Liver (tissue), 7 donors: ENCODE measurements at regions not wholly inside any gene's neighbourhood (a gene's known extent, or its start where the extent isn't known, plus 50 kb on each side); places are given as distances from the start of the nearest gene placed in this dataset.

ENCODE experiments used
- DNase-seq: peaks from one replicate; pipeline ENCODE4 v3.0.0-alpha.2; 2017; ENCODE audit warnings: low spot score
- H3K27ac ChIP-seq, 2 donors: one replicate each; pipeline ENCODE4 v1.7.0; 2013; ENCODE audit warnings: inconsistent platforms in 2 of 2, low read length in 2 of 2, control low read depth in 1 of 2, low read depth in 1 of 2, mild to moderate bottlenecking in 1 of 2
- H3K27me3 ChIP-seq, 4 donors: one replicate each; pipeline versions ENCODE4 v1.6.1 to v1.7.0; 2013; ENCODE audit warnings: low read length in 3 of 4, inconsistent platforms in 1 of 4, mild to moderate bottlenecking in 1 of 4, moderate library complexity in 1 of 4; ENCODE audit not compliant: control insufficient read depth in 4 of 4, insufficient read depth in 4 of 4
- H3K36me3 ChIP-seq, 4 donors: one replicate each; pipeline versions ENCODE4 v1.6.1 to v1.7.0; 2013; ENCODE audit warnings: low read length in 3 of 4, mild to moderate bottlenecking in 3 of 4, low read depth in 1 of 4, moderate library complexity in 1 of 4; ENCODE audit not compliant: control insufficient read depth in 4 of 4, insufficient read depth in 3 of 4
- H3K4me1 ChIP-seq, 4 donors: one replicate each; pipeline versions ENCODE4 v1.6.1 to v1.7.0; 2013; ENCODE audit warnings: low read length in 3 of 4, mild to moderate bottlenecking in 3 of 4, moderate library complexity in 1 of 4; ENCODE audit not compliant: control insufficient read depth in 4 of 4, insufficient read depth in 4 of 4
- H3K4me3 ChIP-seq, 3 donors: one replicate each; pipeline versions ENCODE4 v1.6.1 to v1.7.0; 2013; ENCODE audit warnings: low read length in 3 of 3, control low read depth in 1 of 3, low read depth in 1 of 3, mild to moderate bottlenecking in 1 of 3
- H3K9ac ChIP-seq, 2 donors: one replicate each; pipeline ENCODE4 v1.7.0; 2013; ENCODE audit warnings: low read length in 2 of 2, mild to moderate bottlenecking in 2 of 2, moderate library complexity in 2 of 2, control low read depth in 1 of 2, low read depth in 1 of 2
- H3K9me3 ChIP-seq, 4 donors: one replicate each; pipeline versions ENCODE4 v1.6.1 to v1.7.0; 2013; ENCODE audit warnings: low read length in 3 of 4; ENCODE audit not compliant: control insufficient read depth in 4 of 4
- GABPA ChIP-seq, 2 donors: IDR thresholded peaks in 1 of 2; conservative IDR thresholded peaks in 1 of 2; 2 replicates each; pipeline ENCODE4 v1.6.1; 2016; ENCODE audit warnings: antibody characterized with exemption in 2 of 2, mild to moderate bottlenecking in 1 of 2, moderate library complexity in 1 of 2
- HNF4A ChIP-seq, 2 donors: conservative IDR thresholded peaks; 2 replicates each; pipeline ENCODE4 v1.6.1; 2016; ENCODE audit warnings: antibody characterized with exemption in 2 of 2, mild to moderate bottlenecking in 2 of 2
- HNF4G ChIP-seq: IDR thresholded peaks from 2 replicates; pipeline ENCODE4 v1.6.1; 2016; ENCODE audit warnings: antibody characterized with exemption
- NR2F2 ChIP-seq: IDR thresholded peaks from 2 replicates; pipeline ENCODE4 v1.6.1; 2016; ENCODE audit warnings: antibody characterized with exemption
- RAD21 ChIP-seq, 2 donors: IDR thresholded peaks; 2 replicates each; pipeline ENCODE4 v1.6.1; 2016; ENCODE audit warnings: antibody characterized with exemption in 2 of 2, mild to moderate bottlenecking in 2 of 2
- RXRA ChIP-seq, 2 donors: IDR thresholded peaks; 2 replicates each; pipeline ENCODE4 v1.6.1; 2017 to 2018; ENCODE audit warnings: antibody characterized with exemption in 2 of 2, mild to moderate bottlenecking in 1 of 2
- YY1 ChIP-seq: IDR thresholded peaks from 2 replicates; pipeline ENCODE4 v1.6.1; 2016; ENCODE audit warnings: antibody characterized with exemption, mild to moderate bottlenecking
- TF ChIP-seq, protein P1 (sequence below): IDR thresholded peaks from 2 replicates; pipeline ENCODE4 v1.6.1; 2016; ENCODE audit warnings: antibody characterized with exemption, mild to moderate bottlenecking
- TF ChIP-seq, protein P2 (sequence below): IDR thresholded peaks from 2 replicates; pipeline ENCODE4 v1.6.1; 2016; ENCODE audit warnings: antibody characterized with exemption
- TF ChIP-seq, protein P3 (sequence below): fragments of 150-350 bp; IDR thresholded peaks from 2 replicates; pipeline ENCODE4 v1.5.1; 2017; ENCODE audit warnings: improper control_type of control experiment, low read depth, low read length; ENCODE audit not compliant: missing input control
- donor health status: healthy.
- donor health status: healthy.
- donor health status: healthy.
- donor health status: healthy.

DNA sequence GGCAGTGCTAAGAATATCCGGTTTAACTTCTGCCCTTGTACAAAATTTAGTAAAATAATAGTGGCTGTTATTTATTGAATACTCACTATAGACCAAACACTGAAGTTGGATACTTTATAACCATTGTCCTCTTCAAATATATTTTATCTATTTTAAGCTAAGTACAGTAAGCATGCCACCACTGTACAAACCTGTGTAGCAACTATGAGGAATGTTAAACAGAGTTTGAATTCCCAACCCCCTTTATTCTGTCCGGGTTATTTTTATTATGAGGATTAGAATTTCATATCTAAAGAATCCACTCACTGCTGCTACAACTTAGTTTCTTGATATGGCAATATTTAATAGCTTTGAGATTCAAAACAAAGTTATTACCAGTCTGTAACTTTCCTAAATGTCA lies 203.5 kb upstream of the RBMS3 start (continued):
- TF ChIP-seq, protein P1, sequence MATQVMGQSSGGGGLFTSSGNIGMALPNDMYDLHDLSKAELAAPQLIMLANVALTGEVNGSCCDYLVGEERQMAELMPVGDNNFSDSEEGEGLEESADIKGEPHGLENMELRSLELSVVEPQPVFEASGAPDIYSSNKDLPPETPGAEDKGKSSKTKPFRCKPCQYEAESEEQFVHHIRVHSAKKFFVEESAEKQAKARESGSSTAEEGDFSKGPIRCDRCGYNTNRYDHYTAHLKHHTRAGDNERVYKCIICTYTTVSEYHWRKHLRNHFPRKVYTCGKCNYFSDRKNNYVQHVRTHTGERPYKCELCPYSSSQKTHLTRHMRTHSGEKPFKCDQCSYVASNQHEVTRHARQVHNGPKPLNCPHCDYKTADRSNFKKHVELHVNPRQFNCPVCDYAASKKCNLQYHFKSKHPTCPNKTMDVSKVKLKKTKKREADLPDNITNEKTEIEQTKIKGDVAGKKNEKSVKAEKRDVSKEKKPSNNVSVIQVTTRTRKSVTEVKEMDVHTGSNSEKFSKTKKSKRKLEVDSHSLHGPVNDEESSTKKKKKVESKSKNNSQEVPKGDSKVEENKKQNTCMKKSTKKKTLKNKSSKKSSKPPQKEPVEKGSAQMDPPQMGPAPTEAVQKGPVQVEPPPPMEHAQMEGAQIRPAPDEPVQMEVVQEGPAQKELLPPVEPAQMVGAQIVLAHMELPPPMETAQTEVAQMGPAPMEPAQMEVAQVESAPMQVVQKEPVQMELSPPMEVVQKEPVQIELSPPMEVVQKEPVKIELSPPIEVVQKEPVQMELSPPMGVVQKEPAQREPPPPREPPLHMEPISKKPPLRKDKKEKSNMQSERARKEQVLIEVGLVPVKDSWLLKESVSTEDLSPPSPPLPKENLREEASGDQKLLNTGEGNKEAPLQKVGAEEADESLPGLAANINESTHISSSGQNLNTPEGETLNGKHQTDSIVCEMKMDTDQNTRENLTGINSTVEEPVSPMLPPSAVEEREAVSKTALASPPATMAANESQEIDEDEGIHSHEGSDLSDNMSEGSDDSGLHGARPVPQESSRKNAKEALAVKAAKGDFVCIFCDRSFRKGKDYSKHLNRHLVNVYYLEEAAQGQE = no peak
- no peak for TF ChIP-seq NR2F2
- TF ChIP-seq YY1 = no peak
- TF ChIP-seq, protein P2, sequence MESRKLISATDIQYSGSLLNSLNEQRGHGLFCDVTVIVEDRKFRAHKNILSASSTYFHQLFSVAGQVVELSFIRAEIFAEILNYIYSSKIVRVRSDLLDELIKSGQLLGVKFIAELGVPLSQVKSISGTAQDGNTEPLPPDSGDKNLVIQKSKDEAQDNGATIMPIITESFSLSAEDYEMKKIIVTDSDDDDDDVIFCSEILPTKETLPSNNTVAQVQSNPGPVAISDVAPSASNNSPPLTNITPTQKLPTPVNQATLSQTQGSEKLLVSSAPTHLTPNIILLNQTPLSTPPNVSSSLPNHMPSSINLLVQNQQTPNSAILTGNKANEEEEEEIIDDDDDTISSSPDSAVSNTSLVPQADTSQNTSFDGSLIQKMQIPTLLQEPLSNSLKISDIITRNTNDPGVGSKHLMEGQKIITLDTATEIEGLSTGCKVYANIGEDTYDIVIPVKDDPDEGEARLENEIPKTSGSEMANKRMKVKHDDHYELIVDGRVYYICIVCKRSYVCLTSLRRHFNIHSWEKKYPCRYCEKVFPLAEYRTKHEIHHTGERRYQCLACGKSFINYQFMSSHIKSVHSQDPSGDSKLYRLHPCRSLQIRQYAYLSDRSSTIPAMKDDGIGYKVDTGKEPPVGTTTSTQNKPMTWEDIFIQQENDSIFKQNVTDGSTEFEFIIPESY = no peak
- no peak for TF ChIP-seq RXRA (IDR thresholded peaks at IDR 0.05)

DNA sequence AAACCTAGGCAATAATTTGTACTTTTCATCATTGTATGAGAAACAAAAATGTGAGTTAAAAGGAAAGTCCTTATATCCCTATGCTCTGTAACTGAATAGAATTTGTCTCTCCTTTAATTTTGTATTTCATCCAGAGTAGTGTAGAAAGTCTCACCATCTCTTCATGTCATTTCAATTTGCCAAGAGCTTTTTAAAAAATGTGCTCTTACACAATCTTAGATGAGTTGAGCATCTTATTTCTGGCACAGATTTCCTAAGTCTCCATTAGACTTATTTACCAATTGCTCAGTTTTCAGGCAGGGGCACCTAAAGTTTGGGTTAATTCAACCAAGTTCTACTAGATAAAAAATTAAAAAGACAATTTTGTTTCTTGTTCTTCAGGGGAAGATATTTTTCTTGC lies 201.5 kb upstream of the RBMS3 start:
- Histone ChIP-seq H3K27ac (no peak overlapping the region), H3K4me3 (no peak overlapping the region), H3K9ac (no peak overlapping the region), H3K27me3 (no peaks in the 10 kb centered on the region), H3K36me3 (no peaks in the 10 kb centered on the region), H3K9me3 (no peaks in the 10 kb centered on the region), H3K4me1 (no peaks in the 10 kb centered on the region)
- no peak for DNase-seq
- TF ChIP-seq RAD21 (IDR thresholded peaks at IDR 0.05) = no peak
- TF ChIP-seq, protein P1 = no peak
- TF ChIP-seq HNF4A (conservative IDR thresholded peaks at IDR 0.05) = no peak
- no peak for TF ChIP-seq HNF4G
- no peak for TF ChIP-seq GABPA (IDR thresholded peaks at IDR 0.05 in 1 of 2, conservative IDR thresholded peaks at IDR 0.05 in 1 of 2)
- TF ChIP-seq RXRA (IDR thresholded peaks at IDR 0.05) = no peak
- TF ChIP-seq, protein P3, sequence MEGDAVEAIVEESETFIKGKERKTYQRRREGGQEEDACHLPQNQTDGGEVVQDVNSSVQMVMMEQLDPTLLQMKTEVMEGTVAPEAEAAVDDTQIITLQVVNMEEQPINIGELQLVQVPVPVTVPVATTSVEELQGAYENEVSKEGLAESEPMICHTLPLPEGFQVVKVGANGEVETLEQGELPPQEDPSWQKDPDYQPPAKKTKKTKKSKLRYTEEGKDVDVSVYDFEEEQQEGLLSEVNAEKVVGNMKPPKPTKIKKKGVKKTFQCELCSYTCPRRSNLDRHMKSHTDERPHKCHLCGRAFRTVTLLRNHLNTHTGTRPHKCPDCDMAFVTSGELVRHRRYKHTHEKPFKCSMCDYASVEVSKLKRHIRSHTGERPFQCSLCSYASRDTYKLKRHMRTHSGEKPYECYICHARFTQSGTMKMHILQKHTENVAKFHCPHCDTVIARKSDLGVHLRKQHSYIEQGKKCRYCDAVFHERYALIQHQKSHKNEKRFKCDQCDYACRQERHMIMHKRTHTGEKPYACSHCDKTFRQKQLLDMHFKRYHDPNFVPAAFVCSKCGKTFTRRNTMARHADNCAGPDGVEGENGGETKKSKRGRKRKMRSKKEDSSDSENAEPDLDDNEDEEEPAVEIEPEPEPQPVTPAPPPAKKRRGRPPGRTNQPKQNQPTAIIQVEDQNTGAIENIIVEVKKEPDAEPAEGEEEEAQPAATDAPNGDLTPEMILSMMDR = no peak
